ENCODE measurements at regions not wholly inside any gene's neighbourhood (a gene's known extent, or its start where the extent isn't known, plus 50 kb on each side); places are given as distances from the start of the nearest gene placed in this dataset.

GRCh38 chr1:106747232-106747631 is 309.2 kb upstream of the PRMT6 start:
- DNase-seq = no peak

- no peak for DNase-seq
Observed at GRCh38 chr1:106747791-106748190, 308.7 kb upstream of the PRMT6 start.

GRCh38 chr1:106748606-106749005 is 307.9 kb upstream of the PRMT6 start:
- no peak for DNase-seq

- DNase-seq = no peak
Observed at GRCh38 chr1:106749491-106749890, 307.0 kb upstream of the PRMT6 start.

GRCh38 chr1:106749906-106750305 is 306.6 kb upstream of the PRMT6 start:
- no peak for DNase-seq

GRCh38 chr1:106751002-106751401 is 305.5 kb upstream of the PRMT6 start:
- DNase-seq = no peak

- no peak for DNase-seq
Observed at GRCh38 chr1:106753066-106753465, 303.4 kb upstream of the PRMT6 start.

- DNase-seq = no peak
Observed at GRCh38 chr1:106754957-106755356, 301.5 kb upstream of the PRMT6 start.

- no peak for DNase-seq
Observed at GRCh38 chr1:106755682-106756406, 300.6 kb upstream of the PRMT6 start.

GRCh38 chr1:106756752-106757151 is 299.7 kb upstream of the PRMT6 start:
- DNase-seq = no peak

GRCh38 chr1:106768077-106768476 is 288.4 kb upstream of the PRMT6 start:
- no peak for DNase-seq

- DNase-seq = no peak
Observed at GRCh38 chr1:106768501-106768900, 288.0 kb upstream of the PRMT6 start.

GRCh38 chr1:106773206-106773605 is 283.3 kb upstream of the PRMT6 start:
- DNase-seq = no peak

GRCh38 chr1:106780066-106780465 is 276.4 kb upstream of the PRMT6 start:
- DNase-seq = no peak

GRCh38 chr1:106780806-106781569 is 275.5 kb upstream of the PRMT6 start:
- DNase-seq = no peak

GRCh38 chr1:106785176-106785575 is 271.3 kb upstream of the PRMT6 start:
- DNase-seq = no peak

- no peak for DNase-seq
Observed at GRCh38 chr1:106787520-106787919, 269.0 kb upstream of the PRMT6 start.

GRCh38 chr1:106789686-106790085 is 266.8 kb upstream of the PRMT6 start:
- no peak for DNase-seq

GRCh38 chr1:106791041-106791440 is 265.4 kb upstream of the PRMT6 start:
- no peak for DNase-seq

GRCh38 chr1:106793651-106794050 is 262.8 kb upstream of the PRMT6 start:
- DNase-seq = no peak

- no peak for DNase-seq
Observed at GRCh38 chr1:106798991-106799390, 257.5 kb upstream of the PRMT6 start.

GRCh38 chr1:106802181-106802580 is 254.3 kb upstream of the PRMT6 start:
- no peak for DNase-seq

- no peak for DNase-seq
Observed at GRCh38 chr1:106814418-106814817, 242.1 kb upstream of the PRMT6 start.

- no peak for DNase-seq
Observed at GRCh38 chr1:106817575-106817974, 238.9 kb upstream of the PRMT6 start.

- DNase-seq = no peak
Observed at GRCh38 chr1:106831511-106831910, 225.0 kb upstream of the PRMT6 start.
